Stimulated activated CD4-positive, alpha-beta T cell treated with anti-CD3 and anti-CD28 coated beads, Interleukin-12 subunit alpha, Interleukin-12 subunit beta, amount 100 ng/mL, for 4 hours (primary cell): ENCODE measurements at regions not wholly inside any gene's neighbourhood (a gene's known extent, or its start where the extent isn't known, plus 50 kb on each side); places are given as distances from the start of the nearest gene placed in this dataset.
"Not testable (repeated sequence)": the region's sequence is repeated elsewhere in the genome, so short reads cannot be mapped to it uniquely, and the experiment has no call there.

ENCODE experiments used
- DNase-seq: peaks from one replicate; pipeline ENCODE4 v3.0.0-alpha.2; 2020

GRCh38 chr9:22170556-22170955 is 161.5 kb upstream of the CDKN2B start:
- DNase-seq, result no peak

GRCh38 chr9:22170990-22171670 is 162.0 kb upstream of the CDKN2B start:
- DNase-seq, result no peak

DNA sequence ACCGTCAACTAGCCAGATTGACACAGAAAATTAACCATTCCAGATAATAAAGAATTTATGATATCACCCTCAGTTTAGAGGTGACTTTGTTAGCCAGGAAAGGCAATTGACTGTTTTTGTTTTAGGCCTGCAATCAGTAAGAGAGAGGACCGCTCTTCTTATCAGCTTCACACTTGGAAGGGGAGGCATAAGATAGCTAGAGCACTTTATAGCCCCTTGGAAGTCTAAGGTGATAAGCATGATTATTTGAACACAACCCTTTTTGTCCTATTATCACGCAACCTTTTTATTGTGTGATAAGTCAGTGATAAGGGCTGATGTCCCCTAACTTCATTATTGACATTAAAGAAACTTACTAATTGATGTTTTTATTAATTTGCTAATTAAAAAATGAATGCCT is 162.6 kb upstream of the CDKN2B start:
- DNase-seq, result no peak

GRCh38 chr9:22173908-22174307 is 164.8 kb upstream of the CDKN2B start:
- DNase-seq, result no peak

DNA sequence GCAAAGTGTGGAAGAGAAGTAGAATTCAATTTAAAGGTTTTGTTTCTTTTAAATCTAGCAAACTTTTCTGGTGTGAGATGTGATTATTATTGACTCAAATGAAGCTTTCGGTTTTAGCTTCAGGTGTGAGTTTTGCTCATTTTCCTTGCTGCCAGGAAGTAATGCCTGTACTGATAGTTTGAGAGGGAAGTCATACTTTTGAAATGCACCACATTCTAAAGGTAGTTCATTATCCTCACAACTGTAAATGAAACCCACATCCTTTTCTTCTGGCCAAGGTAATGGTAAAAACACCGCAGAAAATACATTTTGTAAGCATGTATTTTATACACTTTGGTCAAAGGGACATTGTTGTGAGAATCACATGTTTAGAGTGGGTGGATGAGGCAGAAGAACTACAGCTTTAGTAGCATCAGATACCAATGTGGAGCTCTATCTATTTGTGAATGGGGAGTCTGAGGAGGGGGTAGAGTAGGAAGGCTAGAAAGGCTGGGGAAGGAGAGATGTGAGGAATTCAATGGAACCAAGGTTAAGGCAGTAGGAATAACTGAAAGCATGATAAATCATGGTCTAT is 167.0 kb upstream of the CDKN2B start:
- no peak for DNase-seq

- DNase-seq, result not testable (repeated sequence)
Observed at GRCh38 chr9:22181021-22181420, 171.9 kb upstream of the CDKN2B start.

GRCh38 chr9:22189471-22189870 is 180.4 kb upstream of the CDKN2B start:
- DNase-seq, result no peak

- not testable (repeated sequence) for DNase-seq
Observed at GRCh38 chr9:22197000-22197399, 187.9 kb upstream of the CDKN2B start.

DNA sequence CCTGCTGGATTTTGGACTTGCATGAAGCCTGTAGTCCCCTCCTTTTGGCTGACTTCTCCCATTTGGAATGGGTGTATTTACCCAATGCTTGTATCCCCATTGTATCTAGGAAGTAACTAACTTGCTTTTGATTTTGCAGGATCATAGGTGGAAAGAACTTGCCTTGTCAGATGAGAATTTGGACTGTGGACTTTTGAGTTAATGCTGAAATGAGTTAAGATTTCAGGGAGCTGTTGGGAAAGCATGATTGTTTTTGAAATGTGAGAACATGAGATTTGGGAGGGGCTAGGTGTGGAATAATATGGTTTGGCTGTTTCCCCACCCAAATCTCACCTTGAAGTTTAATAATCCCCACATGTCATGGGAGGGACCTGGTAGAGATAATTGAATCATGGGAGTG is 189.6 kb upstream of the CDKN2B start:
- DNase-seq, result no peak

DNA sequence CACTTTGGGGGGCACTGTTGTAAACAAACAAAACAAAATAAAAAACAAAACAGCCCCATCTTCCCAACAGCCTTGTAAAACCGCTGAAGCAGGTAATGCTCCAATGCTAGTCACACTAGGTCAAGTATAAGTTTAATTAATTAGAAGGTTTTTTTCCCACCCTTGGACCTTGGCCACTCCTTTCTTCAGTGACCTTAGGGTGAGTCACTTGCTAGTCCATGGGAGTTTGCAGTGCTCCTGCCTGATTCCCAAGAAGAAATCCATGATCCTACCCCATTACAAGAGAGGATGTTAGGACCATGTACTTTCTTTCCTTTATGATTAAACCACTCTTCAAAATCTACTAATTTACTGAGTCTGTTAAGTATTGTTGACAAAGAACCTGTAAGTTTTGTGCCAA is 192.2 kb upstream of the CDKN2B start:
- no peak for DNase-seq

- no peak for DNase-seq
Observed at GRCh38 chr9:22203371-22204138, 194.4 kb upstream of the CDKN2B start.

GRCh38 chr9:22204240-22204639 is 195.1 kb upstream of the CDKN2B start:
- DNase-seq, result no peak

GRCh38 chr9:22206833-22207232 is 197.7 kb upstream of the CDKN2B start:
- no peak for DNase-seq

DNA sequence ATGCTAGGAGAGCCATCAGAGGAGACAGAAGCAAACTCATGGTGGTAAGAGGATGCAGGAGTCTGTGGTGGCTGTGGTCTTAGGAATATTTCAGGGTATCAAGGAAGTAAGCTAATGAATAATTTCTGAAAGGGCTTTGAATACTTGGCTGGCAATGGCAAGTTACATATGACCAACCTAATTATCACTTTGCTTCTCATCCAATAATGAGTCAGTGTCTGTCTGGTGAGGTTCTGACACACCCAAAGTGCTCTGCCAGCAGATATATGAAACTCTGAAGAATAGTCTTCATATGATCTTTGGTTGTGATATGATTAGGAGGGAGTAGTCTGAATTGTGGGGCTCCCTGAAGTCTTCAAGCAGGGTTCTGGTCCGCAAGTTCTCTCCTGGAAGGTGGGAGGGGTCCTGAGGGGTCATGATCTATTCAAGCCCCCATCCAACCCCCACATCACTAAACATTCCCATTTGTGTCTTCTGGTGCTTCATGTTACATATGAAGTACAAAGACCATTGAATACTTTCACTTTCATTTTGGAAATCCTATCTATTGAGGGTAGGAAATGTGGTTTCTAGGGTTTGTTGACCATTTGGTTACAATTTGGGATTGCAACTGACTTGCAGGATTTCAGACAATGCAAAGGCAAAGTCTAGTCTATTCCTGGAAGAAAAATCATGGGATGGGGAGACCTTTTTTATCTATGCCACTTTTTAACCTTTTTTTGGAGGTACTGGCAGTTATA is 199.9 kb upstream of the CDKN2B start:
- DNase-seq, result no peak

DNA sequence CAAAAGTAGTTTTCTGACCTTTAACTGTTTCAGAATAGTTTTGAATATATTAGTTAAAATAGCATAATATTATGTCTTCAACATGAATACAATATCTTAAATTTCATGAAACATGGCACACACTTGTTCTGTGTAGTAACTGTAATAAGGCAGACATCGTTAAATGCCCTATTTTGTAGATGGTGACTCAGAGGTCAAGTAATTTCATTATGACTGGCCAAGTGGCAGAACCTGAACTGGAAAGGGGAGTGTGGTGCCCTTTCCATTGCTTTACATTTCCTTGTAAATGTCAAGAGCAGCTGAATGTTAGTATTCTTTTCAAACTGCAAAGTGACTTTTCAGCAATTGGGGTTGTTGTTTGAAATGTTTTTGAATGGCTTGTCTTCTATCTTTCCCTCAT is 201.2 kb upstream of the CDKN2B start:
- no peak for DNase-seq

DNA sequence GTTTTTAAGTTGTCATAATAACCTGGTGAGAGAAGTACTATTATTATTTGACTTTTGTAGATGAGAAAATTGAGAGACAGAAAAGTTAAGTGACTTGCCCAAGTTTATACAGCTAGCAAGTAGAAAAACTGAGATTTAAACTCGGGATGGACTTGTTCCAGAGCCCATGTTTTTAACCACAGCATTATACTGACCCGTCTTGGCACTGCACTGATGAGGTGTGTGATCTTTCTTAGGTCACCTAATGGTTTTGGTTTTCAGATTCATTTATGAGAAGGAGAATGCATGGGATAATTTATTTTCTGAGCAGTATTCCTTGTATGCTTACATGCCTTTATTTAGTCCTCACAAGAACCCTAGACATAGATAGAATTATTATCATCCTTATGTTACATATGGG is 201.8 kb upstream of the CDKN2B start:
- DNase-seq, result no peak

DNA sequence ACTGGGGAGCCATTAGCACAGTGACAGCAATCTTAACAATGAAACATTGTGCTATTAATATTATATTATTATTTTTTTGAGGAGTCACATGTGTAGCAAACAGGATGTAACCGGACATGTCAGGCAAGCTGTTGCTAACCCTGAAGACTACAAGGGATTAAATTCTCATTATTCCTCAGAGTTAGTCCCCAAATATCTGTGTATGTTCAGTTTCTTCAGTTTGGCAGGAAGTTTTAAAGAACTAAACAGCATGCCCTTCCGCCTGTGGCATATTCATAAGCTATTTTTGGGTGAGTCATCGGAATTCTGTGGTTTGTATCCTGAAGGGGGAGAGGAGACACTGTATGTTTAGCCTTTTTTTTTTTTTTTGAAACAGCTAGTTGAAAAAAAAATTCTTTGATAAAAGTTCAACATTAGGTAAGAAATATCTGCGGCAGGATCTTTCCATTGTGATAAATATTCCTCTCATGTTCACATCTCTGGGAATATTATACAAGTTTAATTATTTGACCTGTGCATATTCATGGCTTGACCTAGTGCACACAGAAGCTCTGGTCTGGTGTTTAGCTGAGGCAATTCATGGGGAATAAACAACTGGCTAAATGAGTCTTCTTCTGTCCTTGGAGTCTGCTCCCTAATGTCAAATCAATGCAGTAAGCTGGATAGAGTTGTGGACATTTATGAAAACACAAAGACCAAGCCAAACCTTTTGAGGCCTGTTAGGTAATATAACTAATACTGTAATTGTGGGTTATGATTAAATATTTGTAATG is 202.7 kb upstream of the CDKN2B start:
- no peak for DNase-seq

GRCh38 chr9:22214021-22214420 is 204.9 kb upstream of the CDKN2B start:
- DNase-seq, result no peak

DNA sequence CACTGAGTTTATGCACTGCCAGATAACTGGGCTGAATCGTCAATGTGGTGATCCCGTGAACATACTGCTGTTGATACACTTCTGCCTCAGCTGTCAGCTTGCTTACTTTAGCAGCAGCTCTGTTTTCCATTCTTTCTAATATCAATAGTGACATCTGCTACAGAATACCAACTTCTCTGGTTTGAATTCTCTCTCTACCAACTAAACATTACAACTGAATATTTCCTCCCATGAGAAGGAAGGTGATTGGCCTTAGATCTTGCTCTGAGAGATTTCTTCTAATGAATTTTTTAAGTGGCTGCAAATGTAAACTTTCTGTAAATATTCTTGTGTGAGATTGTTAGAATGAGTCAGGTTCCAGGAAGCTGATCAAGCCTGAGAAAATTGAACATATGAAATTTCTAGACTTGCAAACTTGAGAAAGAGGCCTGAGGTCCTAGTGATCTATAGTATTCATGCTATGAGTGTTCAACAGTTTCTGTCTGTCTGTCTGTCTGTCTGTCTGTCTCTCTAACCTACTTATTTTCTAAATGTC is 205.5 kb upstream of the CDKN2B start:
- DNase-seq, result no peak

DNA sequence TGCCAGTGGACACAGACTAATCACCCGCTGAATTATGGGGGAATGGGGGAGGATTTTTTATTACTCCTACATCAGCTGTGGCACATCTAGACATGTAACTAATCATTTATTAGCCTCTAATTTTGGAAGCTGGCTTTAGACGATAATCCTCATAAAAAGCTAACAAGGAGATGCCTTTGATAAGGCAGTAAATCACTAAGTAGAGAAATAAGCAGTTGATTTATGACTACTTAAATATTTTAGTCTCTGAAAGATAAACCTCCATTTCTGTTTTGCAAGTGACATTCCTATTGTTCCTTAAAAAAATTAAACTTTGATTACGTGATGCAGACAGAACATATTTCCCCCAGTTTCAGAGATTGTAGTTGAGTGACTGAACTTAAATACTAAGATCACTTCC is 206.4 kb upstream of the CDKN2B start:
- no peak for DNase-seq

GRCh38 chr9:22216730-22217172 is 207.6 kb upstream of the CDKN2B start:
- DNase-seq, result no peak

- no peak for DNase-seq
Observed at GRCh38 chr9:22217254-22217653, 208.1 kb upstream of the CDKN2B start.
